HEK293 (cell line): ENCODE measurements at regions not wholly inside any gene's neighbourhood (a gene's known extent, or its start where the extent isn't known, plus 50 kb on each side); places are given as distances from the start of the nearest gene placed in this dataset.

Source experiments
- CTCF ChIP-seq: fragments of 450-650 bp; formaldehyde crosslinking; IDR thresholded peaks from 2 replicates; pipeline ENCODE4 v1.5.1; 2016; ENCODE audit warnings: missing biosample characterization, missing genetic modification characterization
- OSR2 ChIP-seq: fragments of 450-650 bp; formaldehyde crosslinking; IDR thresholded peaks from 2 replicates; pipeline ENCODE4 v1.5.1; 2016; ENCODE audit warnings: missing biosample characterization, missing genetic modification characterization
- ZNF133 ChIP-seq: fragments of 450-650 bp; formaldehyde crosslinking; IDR thresholded peaks from 2 replicates; pipeline ENCODE4 v1.5.1; 2016; ENCODE audit warnings: missing biosample characterization, missing genetic modification characterization
- ZNF18 ChIP-seq: fragments of 450-650 bp; formaldehyde crosslinking; IDR thresholded peaks from 2 replicates; pipeline ENCODE4 v1.5.1; 2016; ENCODE audit warnings: missing biosample characterization, missing genetic modification characterization
- ZSCAN4 ChIP-seq: fragments of 450-650 bp; formaldehyde crosslinking; IDR thresholded peaks from 2 replicates; pipeline ENCODE4 v1.5.1; 2017; ENCODE audit warnings: missing biosample characterization, missing genetic modification characterization

GRCh38 chr14:87767567-87767901 lies 225.4 kb downstream of the GALC start:
- TF ChIP-seq OSR2 (tag by site-specific recombination), result no peak
- TF ChIP-seq CTCF (tag by site-specific recombination), result no peak
- TF ChIP-seq ZNF133, result no peak
- TF ChIP-seq ZNF18 (tag by site-specific recombination), result no peak
- TF ChIP-seq ZSCAN4 (tag by site-specific recombination), result no peak
